Activated T-cell treated with anti-CD3 and anti-CD28 coated beads, Interleukin-2, amount 50 U/mL, for 72 hours (primary cell): ENCODE measurements at regions not wholly inside any gene's neighbourhood (a gene's known extent, or its start where the extent isn't known, plus 50 kb on each side); places are given as distances from the start of the nearest gene placed in this dataset.
"Not testable (repeated sequence)": the region's sequence is repeated elsewhere in the genome, so short reads cannot be mapped to it uniquely, and the experiment has no call there.

ENCODE experiments used
- ATAC-seq, 2 donors: fragments of 150-1000 bp; cut with Tn5 transposase; replicated peaks in 1 of 2; 2 replicates each; pipeline ENCODE4 v1.10.0; 2021; ENCODE audit warnings: moderate library complexity in 2 of 2, mild to moderate bottlenecking in 1 of 2
- DNase-seq, 2 donors: peaks; one replicate each; pipeline ENCODE4 v3.0.0; 2021 to 2022; ENCODE audit warnings: mixed read lengths in 1 of 2
- H3K27ac Mint-ChIP-seq: one replicate; pipeline ENCODE4 v1.8.0; 2022; ENCODE audit warnings: mild to moderate bottlenecking, moderate library complexity, mixed read lengths
- H3K27me3 Mint-ChIP-seq: one replicate; pipeline ENCODE4 v1.8.0; 2022; ENCODE audit warnings: low read depth, mixed read lengths
- H3K36me3 Mint-ChIP-seq, 2 donors: one replicate each; pipeline ENCODE4 v1.8.0; 2022; ENCODE audit warnings: mixed read lengths in 2 of 2, mild to moderate bottlenecking in 1 of 2; ENCODE audit not compliant: insufficient read depth in 2 of 2
- H3K4me1 Mint-ChIP-seq: one replicate; pipeline ENCODE4 v1.8.0; 2022; ENCODE audit warnings: low read depth, mixed read lengths
- H3K4me3 Mint-ChIP-seq, 2 donors: one replicate each; pipeline ENCODE4 v1.8.0; 2022; ENCODE audit warnings: mild to moderate bottlenecking in 2 of 2, mixed read lengths in 2 of 2, moderate library complexity in 2 of 2
- H3K9me3 Mint-ChIP-seq, 2 donors: one replicate each; pipeline ENCODE4 v1.8.0; 2022; ENCODE audit warnings: mixed read lengths in 2 of 2

- H3K36me3 Mint-ChIP-seq, ATAC-seq, H3K27me3 Mint-ChIP-seq, H3K9me3 Mint-ChIP-seq, H3K4me3 Mint-ChIP-seq, DNase-seq, H3K4me1 Mint-ChIP-seq, H3K27ac Mint-ChIP-seq: not testable (repeated sequence)
Observed at GRCh38 chr1:120298487-120298886, 116.3 kb upstream of the NBPF8 start.

- H3K4me3 Mint-ChIP-seq, H3K27me3 Mint-ChIP-seq, H3K9me3 Mint-ChIP-seq, H3K27ac Mint-ChIP-seq, ATAC-seq, H3K36me3 Mint-ChIP-seq, H3K4me1 Mint-ChIP-seq, DNase-seq: not testable (repeated sequence)
Observed at GRCh38 chr1:120297345-120297953, 117.4 kb upstream of the NBPF8 start.

- not testable (repeated sequence) for H3K4me1 Mint-ChIP-seq, H3K36me3 Mint-ChIP-seq, H3K4me3 Mint-ChIP-seq, DNase-seq, H3K27me3 Mint-ChIP-seq, H3K27ac Mint-ChIP-seq, H3K9me3 Mint-ChIP-seq, ATAC-seq
Observed at GRCh38 chr1:120290105-120290504, 113.8 kb upstream of the SEC22B start.

GRCh38 chr1:120289601-120290074 lies 113.3 kb upstream of the SEC22B start:
- not testable (repeated sequence) for H3K9me3 Mint-ChIP-seq, H3K27ac Mint-ChIP-seq, DNase-seq, H3K27me3 Mint-ChIP-seq, H3K4me3 Mint-ChIP-seq, H3K4me1 Mint-ChIP-seq, H3K36me3 Mint-ChIP-seq
- peak; percentile 21 to 30 for ATAC-seq

GRCh38 chr1:120288814-120289600 lies 112.7 kb upstream of the SEC22B start:
- H3K4me3 Mint-ChIP-seq, H3K4me1 Mint-ChIP-seq, H3K9me3 Mint-ChIP-seq, H3K27me3 Mint-ChIP-seq, DNase-seq, H3K27ac Mint-ChIP-seq, H3K36me3 Mint-ChIP-seq: not testable (repeated sequence)
- ATAC-seq = peak; percentile 51 to 75

- H3K4me1 Mint-ChIP-seq, H3K36me3 Mint-ChIP-seq, H3K27me3 Mint-ChIP-seq, H3K4me3 Mint-ChIP-seq, H3K9me3 Mint-ChIP-seq, DNase-seq, H3K27ac Mint-ChIP-seq: not testable (repeated sequence)
- peak; percentile 52 to 75 for ATAC-seq
Observed at GRCh38 chr1:120288167-120288566, 111.8 kb upstream of the SEC22B start.

GRCh38 chr1:120282744-120283464 lies 106.6 kb upstream of the SEC22B start:
- not testable (repeated sequence) for ATAC-seq, H3K27ac Mint-ChIP-seq, H3K9me3 Mint-ChIP-seq, H3K4me3 Mint-ChIP-seq, DNase-seq, H3K4me1 Mint-ChIP-seq, H3K36me3 Mint-ChIP-seq, H3K27me3 Mint-ChIP-seq

- not testable (repeated sequence) for H3K27me3 Mint-ChIP-seq, H3K4me3 Mint-ChIP-seq, H3K4me1 Mint-ChIP-seq, H3K9me3 Mint-ChIP-seq, ATAC-seq, H3K36me3 Mint-ChIP-seq, DNase-seq, H3K27ac Mint-ChIP-seq
Observed at GRCh38 chr1:120278259-120278610, 101.9 kb upstream of the SEC22B start.

- H3K4me1 Mint-ChIP-seq, H3K4me3 Mint-ChIP-seq, H3K36me3 Mint-ChIP-seq, H3K27ac Mint-ChIP-seq, ATAC-seq, DNase-seq, H3K9me3 Mint-ChIP-seq, H3K27me3 Mint-ChIP-seq: not testable (repeated sequence)
Observed at GRCh38 chr1:120277428-120278258, 101.3 kb upstream of the SEC22B start.

GRCh38 chr1:120276710-120277109 lies 100.4 kb upstream of the SEC22B start:
- H3K4me1 Mint-ChIP-seq, DNase-seq, H3K27me3 Mint-ChIP-seq, H3K27ac Mint-ChIP-seq, H3K4me3 Mint-ChIP-seq, ATAC-seq, H3K36me3 Mint-ChIP-seq, H3K9me3 Mint-ChIP-seq: not testable (repeated sequence)

- not testable (repeated sequence) for H3K4me3 Mint-ChIP-seq, DNase-seq, H3K36me3 Mint-ChIP-seq, H3K9me3 Mint-ChIP-seq, H3K27me3 Mint-ChIP-seq, H3K4me1 Mint-ChIP-seq, H3K27ac Mint-ChIP-seq, ATAC-seq
Observed at GRCh38 chr1:120274438-120274837, 98.1 kb upstream of the SEC22B start.

GRCh38 chr1:120273363-120273762 lies 97.0 kb upstream of the SEC22B start:
- not testable (repeated sequence) for H3K36me3 Mint-ChIP-seq, H3K9me3 Mint-ChIP-seq, H3K4me1 Mint-ChIP-seq, ATAC-seq, H3K27me3 Mint-ChIP-seq, H3K4me3 Mint-ChIP-seq, DNase-seq, H3K27ac Mint-ChIP-seq

- not testable (repeated sequence) for H3K27me3 Mint-ChIP-seq, H3K4me3 Mint-ChIP-seq, DNase-seq, H3K4me1 Mint-ChIP-seq, H3K36me3 Mint-ChIP-seq, H3K27ac Mint-ChIP-seq, H3K9me3 Mint-ChIP-seq, ATAC-seq
Observed at GRCh38 chr1:120272242-120272641, 95.9 kb upstream of the SEC22B start.
